GM19452 (cell line): ENCODE measurements at regions not wholly inside any gene's neighbourhood (a gene's known extent, or its start where the extent isn't known, plus 50 kb on each side); places are given as distances from the start of the nearest gene placed in this dataset.
"Not testable (repeated sequence)": the region's sequence is repeated elsewhere in the genome, so short reads cannot be mapped to it uniquely, and the experiment has no call there.

ENCODE experiments used
- ATAC-seq: cut with Tn5 transposase; IDR thresholded peaks from one replicate; pipeline ENCODE4 v1.9.1; 2021; ENCODE audit not compliant: unreplicated experiment

DNA sequence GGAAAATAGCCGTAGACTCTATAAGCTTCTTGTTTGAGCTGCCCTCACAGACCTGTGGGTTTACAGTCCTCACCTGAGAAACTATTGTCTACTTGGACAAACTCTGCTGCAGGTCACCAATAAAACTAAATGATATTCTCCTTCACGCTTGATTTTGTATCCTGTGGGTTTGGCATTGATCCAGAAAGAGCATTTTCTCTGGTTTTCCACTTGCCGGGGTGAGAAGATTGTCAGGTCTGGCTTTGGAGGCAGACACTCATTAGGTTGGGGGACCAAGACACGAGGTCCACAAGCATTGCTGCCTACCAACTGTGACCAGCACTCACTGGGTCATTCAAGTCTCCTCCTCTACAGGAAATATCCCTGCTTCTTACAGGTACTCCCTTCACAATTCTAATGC is 68.5 kb downstream of the CDC14C start:
- no peak for ATAC-seq

DNA sequence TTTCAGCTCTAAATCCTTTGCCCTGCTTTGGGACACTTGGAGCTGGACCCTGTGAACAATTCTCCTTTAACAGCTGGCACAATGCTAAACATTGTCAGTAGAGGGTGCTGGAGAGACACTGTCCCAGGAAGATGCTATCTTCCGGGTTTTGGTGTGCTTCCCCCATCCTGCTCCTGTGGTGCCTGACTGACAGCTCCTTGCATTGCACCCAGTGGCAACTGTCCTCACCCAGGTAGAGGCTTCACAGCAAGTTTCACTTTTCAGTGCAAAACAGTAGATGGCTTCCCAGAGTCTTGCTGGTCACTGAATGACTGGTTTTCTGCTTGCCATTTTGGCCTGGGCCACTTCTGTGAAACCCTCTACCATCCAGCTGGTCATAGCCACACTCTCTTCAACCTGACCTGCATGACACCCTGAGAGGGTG is 77.3 kb downstream of the CDC14C start:
- ATAC-seq: peak; percentile 96

DNA sequence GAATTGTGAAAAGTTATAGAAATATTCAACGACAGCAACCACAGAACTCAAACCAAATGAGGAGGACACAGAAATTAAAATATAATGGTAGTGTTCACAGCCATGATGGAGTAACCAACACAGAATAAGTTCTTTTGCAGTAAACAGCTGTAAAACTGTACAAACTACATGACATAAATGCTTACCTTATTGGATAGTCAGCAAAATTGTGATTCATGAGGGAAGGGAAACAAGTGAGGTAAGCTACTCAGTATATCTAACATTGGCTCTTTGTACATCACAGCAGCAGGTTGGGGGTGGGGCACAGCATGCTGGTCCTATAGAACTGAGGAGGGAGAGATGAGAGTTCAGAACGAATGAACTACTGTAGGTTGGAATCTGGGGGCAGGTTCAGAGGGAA is 86.4 kb downstream of the CDC14C start:
- no peak for ATAC-seq

DNA sequence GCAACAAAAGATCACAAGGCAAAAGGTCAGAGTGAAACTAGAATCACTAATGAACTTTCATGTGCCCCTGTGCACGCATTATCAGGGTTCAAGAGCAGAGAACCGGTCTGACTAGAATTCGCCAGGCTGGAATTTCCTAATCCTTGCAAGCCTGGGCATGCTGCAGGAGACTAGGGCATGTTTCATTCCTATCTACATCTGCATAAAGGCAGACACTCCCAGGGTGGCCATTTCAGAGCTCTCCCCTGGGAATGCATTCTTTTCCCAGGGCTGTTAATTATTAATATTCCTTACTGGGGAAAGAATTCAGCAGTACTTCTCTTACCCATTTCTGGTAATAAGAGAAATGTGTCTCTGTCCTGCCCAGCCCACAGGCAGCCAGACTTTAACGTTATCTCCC is 90.5 kb downstream of the CDC14C start:
- no peak for ATAC-seq

DNA sequence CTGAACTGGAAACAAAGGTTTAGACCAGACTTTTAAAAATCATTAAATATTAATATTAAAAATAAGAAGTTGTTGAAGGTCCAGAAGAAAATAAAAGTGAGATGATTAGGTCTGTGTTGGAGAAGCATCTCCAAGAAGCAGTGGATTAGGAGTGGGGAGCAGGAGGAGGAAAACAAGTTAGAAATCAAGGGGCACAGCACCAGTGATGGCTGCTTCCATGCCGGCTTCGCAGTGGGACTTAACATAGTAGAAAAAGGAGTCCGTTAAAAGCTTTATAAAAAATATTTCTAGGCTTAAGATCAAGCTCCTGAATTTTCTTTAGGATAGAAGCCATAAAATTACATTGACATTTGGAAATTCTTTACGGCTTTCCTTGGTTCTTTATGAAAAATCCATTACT is 95.8 kb downstream of the CDC14C start:
- no peak for ATAC-seq

DNA sequence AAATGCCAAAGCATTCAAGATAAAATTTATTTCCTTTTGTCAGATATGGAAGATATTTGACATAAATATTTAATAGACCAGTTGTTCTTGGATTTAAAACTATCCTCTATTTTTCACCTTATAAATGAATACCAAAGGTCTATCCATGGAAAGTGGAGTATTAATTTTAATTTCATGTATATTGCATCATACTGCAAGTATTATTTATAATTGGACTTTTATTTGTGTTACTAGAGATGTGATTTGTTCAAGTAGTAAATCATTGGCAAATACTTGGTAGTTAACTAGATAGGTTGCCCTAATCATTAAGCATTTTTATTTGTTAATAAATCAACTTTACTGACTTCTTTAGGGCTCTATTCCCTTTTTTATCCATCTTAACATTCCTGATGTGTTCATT is 98.1 kb downstream of the CDC14C start:
- no peak for ATAC-seq

DNA sequence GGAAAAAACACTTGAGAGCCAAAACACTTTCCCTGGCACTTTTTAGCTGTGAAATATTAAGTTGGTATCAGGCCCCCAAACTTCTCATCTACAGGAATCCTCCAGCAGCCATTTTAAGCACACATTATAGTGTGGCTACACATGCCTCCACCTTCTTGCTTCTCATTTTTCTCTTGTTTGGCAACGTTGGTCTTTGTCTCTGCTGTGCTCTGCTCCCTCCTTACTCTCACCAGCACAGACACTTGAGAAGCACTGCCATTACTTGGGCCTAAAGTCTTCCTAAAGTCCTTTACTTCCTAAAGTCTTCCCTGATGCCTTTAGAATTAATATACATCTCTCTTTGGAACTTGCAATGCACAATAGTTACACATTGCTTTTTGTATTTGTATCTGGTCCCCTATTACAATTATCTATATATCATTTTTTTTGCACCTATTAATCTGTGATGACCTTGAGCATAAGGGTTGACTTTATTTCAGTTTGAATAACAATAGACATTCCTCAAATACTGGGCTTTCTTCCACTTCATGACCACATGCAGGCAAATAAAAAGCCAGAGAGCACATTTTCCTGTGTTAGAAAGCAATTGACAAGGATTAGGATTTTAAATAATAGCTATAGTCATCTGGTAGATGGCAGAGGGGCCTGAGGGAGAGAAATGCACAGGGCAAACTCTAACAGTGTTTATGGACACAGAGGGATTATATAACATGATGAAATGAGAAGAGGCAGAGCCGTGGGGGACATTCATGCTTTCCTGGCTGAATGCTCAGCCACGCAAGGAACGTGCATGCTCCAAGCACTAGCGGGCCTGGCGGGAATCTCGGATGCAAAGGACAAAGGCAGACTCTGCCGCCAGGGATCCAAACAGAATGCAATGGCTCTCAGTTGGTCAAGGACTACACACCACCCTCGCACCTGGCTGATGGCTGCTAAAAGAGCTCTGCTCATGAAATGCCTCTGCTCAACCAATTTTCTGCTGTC is 99.3 kb downstream of the CDC14C start:
- no peak for ATAC-seq

DNA sequence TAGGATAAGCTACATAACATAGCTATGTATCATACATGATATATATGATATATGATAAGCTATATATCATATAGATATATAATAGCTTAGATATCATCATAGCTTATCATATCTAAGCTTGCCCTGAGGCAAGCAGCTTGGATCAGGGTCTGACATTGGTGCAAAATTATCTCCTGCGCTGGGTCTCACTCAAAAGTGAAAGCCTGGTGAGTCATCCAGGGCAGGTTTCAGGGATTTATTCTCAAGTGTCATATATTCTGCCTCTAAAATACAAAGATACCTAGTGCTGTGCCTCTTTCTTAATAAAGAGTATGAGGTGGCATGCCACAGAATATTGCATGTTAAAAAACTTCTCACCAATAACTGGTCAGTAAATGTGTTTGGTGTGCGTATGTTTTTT is 105.9 kb downstream of the CDC14C start:
- no peak for ATAC-seq

DNA sequence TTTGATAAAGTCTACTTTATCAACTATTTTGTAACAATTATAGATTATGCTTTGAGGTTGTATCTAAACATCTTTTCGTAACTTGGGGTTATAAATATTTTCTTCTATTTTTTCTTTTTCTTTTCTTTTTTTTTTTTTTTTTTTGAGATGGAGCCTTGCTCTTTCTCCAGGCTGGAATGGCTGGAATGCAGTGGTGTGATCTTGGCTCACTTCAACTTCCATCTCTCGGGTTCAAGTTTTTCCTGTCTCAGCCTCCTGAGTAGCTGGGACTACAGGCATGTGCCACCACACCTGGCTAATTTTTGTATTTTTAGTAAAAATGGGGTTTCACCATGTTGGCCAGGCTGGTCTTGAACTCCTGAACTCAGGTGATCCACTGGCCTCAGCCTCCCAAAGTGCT is 108.8 kb downstream of the CDC14C start:
- not testable (repeated sequence) for ATAC-seq

DNA sequence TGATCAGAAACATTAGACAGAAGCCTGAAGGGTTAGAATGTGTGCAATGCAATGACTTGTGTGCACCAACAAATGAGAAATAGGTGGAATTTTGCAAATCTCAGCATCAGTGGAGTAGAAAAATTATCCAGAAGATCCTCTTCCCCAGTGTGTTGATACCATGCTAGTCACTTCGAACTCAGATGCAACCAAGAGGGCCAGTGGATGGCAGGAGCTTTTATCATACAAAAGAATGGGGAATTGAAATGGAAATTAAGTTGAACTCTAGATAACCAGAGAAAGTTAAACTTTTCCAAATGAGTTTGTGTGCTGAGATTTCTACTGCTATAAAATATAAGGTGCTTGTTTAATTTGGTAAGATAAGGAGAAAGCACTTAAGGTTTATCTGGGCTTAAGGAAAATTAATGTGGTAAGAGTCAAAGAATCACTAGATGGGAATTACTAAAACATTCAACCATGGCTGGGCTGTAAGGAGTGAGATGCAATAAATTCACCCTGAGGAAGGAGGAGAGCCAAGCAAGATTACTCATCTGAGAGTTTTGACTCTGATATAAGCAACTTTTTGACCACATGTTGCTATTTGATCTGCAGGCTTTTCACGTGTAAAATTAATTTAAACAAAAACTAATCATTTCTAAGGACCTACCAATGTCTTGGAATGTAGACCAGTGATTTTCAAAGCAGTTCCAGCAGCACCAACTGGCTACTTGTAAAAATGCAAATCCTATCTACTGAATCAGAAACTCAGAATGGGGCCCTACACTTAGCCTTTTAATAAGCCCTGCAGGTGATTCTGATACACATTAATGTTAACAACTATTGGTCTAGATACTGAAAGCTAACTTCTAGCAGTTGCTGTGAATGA is 113.2 kb downstream of the CDC14C start:
- ATAC-seq: no peak

DNA sequence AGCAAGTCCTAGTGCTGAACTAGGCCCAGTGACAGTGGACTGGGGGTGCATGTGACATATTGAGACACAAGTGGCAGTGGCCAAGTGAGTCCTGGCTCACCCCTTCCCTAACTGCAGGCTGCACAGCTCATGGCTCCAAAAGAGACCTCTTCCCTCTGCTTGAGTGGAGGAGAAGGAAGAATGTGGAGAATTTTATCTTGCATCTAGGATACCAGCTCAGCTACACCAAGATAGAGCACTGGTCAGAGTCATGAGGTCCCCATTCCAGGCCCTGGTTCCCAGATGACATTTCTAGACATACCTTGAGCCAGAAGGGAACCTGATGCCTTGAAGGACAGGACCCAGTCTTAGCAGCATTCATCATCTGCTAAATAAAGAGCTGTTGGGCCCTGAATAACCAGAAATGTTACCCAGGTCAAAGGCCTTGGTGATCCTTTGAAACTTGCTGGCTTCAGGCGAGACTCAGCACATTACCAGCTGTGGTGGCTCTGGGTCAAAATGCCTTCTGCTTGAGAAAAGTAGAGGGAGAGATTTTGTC is 114.5 kb downstream of the CDC14C start:
- no peak for ATAC-seq

DNA sequence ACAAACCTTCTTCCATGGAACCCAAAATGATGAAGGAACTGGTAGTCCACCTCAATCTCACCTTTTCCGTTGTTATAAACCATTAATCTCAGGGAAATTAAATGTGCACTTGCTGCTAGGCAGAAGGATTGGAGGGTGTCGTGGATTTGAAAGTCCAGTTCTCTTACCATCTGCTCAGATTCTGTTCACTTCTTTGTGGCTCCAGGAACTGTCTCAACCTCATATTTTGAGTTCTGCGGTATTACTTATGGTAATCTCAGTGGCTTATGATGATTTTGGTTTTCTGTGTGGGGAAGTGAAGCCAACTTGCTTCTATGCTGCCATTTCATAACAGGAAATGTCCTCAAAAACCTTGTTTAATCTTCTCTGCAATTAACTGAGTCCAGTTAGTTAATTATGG is 136.4 kb downstream of the CDC14C start:
- no peak for ATAC-seq

DNA sequence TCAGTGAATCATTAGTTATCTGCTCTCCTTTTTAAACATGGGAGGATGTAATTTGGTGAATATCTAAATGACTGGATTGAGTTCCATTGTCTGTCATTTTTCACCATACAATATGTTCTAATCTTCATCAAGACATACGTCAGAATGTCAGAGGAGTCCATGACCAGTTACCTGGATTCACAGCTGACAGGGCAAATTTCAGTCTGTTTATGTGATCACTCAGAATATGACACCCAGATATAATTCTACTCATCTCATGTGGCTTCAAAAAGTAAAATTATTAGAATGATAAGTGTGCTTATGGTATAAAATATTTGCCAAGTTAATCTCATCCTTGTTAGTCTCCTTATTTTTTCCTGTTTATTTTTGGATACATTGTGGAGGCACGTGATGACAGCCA is 150.2 kb downstream of the CDC14C start:
- no peak for ATAC-seq

DNA sequence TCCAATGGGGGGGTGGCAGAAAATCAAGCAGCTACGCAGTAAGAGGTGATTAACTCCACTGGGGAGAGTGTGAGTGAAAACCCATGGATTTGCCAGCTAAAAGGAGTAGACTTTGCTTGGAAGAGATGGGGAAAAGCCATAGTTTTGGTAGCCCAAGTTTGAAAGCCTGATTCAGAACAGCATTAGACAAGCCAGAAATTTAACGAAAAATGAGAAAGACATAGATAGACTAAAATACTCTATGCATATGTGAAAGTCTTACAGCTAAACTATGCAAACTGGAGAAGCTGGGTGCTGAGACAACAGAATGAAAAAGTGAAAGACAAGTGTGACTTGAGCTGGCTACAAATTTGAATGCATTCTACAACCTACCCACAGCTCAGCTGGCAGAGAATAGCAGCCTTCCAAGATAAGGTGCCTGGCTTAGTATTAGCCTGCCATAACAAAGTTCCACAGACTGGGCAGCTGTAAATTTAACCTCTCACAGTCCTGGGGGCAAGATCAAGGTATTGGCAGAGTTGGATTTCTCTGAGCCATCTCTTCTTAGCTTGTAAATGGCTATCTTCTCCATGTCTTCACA is 156.6 kb downstream of the CDC14C start:
- no peak for ATAC-seq

DNA sequence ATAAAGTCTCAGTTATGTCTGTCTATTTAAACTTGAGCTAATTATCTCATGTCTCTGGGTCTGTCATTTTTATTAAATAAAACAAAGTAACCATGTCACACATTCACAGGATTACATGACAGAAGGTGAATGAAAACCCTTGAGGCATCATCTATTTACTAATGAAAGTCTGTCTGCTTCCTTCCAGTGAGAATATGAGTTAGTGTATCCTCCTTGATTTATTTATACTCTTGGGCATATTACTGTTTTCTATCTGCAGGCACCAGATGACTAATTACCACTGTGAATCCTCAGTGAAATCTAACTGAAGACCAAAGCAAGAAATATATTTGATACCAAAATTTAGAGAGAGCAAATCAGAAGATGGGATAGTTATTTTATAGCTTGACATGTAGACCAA is 163.7 kb downstream of the CDC14C start:
- ATAC-seq: no peak

DNA sequence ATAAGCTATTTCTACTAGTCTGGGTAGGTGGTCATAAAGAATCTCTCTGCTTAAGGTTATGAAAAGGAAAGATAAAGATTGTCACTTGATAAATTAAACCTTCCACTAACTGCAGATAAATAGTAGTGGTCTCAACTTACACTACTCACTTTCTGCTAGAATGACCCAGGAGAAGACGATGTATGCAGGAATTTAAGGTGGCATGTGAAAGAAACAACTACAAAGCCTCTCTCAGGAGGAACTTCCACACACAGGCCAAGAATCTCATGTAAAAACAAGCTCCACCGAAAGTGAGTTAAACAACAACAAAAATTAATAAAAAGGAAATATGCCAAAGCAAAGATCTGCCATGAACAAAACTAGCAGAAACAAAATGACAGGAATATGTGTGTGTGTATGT is 165.4 kb downstream of the CDC14C start:
- ATAC-seq: no peak

DNA sequence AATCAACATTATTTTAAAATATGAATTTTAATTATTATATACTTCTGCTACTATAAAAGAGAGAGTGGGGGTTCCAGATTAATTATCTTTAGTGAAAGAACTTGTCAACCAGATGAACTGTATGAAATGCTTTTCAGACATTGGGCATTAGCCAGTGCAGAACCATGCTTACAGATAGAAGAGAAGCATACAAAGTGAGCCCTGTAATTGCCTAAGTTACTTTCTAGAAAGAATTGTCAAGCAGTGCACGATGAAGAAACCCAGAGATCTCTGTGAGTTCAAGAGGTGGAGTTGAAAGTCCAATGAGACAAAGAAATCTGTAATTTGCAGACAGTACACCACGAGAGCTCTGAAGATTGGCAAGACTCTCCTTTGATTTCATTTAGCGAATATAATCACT is 166.7 kb downstream of the CDC14C start:
- no peak for ATAC-seq

DNA sequence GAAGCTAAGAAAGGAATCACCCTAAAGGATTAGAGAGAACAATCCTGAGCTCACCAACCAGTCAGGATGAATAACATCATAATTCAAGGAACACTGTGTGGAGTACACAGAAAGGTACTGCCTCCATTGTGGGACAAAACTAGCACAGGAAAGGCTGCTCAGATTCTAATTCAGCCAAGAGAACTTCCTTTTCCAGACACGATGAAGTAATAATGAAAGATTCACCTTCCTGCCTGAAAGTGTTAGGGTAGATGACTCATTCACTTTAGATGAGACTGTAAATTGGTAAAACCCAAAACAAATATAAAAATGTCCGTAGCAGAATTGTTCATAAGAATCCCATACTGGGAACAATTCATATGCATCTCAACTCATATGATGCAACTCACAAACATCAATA is 167.2 kb downstream of the CDC14C start:
- ATAC-seq: no peak

DNA sequence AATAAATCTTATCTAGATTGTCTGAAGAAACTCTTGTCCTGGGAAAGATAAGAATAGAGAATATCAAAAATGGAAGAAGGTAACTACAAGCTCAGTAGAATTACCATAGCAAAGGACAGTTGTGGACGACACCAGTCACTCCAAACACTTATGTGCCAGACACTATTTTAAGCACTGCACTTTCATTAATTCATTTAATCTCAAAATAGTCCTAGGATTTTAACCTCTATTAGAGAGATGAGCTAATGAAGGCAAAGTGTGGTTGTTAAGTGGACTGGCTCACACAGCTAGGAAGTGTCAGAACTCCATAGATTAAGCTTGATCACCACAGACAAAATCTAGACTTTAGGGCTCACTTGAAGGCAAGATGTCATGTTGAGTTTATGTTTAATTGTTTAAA is 168.9 kb downstream of the CDC14C start:
- ATAC-seq: no peak

DNA sequence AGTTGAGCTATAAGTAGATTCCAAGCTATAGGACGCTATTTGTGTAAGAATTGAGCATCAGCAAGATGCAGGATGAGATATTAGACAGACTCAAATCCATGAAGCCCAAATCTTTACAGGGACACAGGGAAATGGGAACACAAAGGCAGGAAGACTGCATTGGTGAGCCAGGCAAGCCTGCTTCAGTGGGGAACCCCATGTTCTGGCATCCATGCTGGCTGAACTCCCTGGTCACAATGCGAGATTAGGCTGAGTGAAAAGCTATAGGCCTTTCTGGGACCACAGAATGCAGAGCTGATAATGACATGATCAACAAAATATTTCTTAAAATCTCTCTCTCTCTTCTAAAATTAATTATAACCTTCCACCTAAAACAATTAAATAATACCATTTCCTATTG is 170.5 kb downstream of the CDC14C start:
- ATAC-seq: no peak

DNA sequence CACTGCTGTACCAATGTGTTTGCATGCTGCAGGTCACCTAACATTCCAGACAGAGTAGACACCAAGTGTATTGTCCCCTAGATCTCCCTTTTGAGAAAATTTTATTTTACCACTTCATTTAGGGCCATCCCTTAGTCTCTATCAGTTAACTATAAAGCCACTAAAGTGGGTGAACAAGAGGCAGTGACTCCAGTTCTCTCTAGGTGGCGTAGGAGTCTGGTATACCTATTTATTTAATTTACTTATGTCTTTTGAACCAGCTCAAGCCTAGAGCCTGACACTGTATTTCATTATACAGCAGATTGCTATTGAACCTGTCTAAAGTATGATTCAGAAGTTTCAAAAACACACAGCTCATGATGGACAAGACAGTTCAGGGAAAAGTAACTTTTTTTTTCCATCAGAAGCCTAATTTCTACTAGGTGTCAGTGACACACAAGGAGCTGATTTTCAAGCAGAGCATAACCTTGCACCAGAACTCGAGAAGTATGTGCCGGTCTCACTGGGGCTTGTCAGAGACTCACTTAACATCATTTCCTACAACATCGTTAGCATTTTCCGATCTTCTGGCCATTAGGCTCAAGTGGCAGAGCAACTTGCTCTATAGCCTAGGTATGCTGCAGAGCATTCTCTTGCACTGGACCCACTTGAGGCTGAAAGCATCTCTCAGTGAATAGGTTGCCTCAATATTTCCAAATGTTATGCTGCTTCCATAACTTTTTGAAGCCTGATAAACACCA is 175.4 kb downstream of the CDC14C start:
- ATAC-seq: no peak
